GM20000 (cell line): ENCODE measurements at regions not wholly inside any gene's neighbourhood (a gene's known extent, or its start where the extent isn't known, plus 50 kb on each side); places are given as distances from the start of the nearest gene placed in this dataset.

ENCODE experiments used
- DNase-seq: peaks from one replicate; pipeline ENCODE4 v3.0.0; 2012; ENCODE audit warnings: low spot score
- CTCF ChIP-seq: IDR thresholded peaks from 2 replicates; pipeline ENCODE4 v1.5.1; 2012; ENCODE audit warnings: mild to moderate bottlenecking, control low read depth; ENCODE audit errors: extremely low read depth, missing control alignments

GRCh38 chr12:63090716-63091115, 60.3 kb downstream of the AVPR1A start:
- no peak for DNase-seq
- no peak for TF ChIP-seq CTCF

- DNase-seq: no peak
- TF ChIP-seq CTCF: no peak
Measured at GRCh38 chr12:63086149-63086915, 64.7 kb downstream of the AVPR1A start.

GRCh38 chr12:63085120-63085519, 65.9 kb downstream of the AVPR1A start:
- TF ChIP-seq CTCF: no peak
- DNase-seq: no peak

GRCh38 chr12:63084501-63084900, 66.5 kb downstream of the AVPR1A start:
- no peak for TF ChIP-seq CTCF
- DNase-seq: no peak

GRCh38 chr12:63083046-63083445, 68.0 kb downstream of the AVPR1A start:
- no peak for TF ChIP-seq CTCF
- no peak for DNase-seq

- no peak for DNase-seq
- TF ChIP-seq CTCF: no peak
Measured at GRCh38 chr12:63079791-63080502, 71.1 kb downstream of the AVPR1A start.

- no peak for TF ChIP-seq CTCF
- no peak for DNase-seq
Measured at GRCh38 chr12:63078906-63079305, 72.1 kb downstream of the AVPR1A start.
